SK-N-SH treated with all-trans-retinoic acid at 6 μM for 48 hours (cell line): ENCODE measurements at regions not wholly inside any gene's neighbourhood (a gene's known extent, or its start where the extent isn't known, plus 50 kb on each side); places are given as distances from the start of the nearest gene placed in this dataset.

Experiments
- ATAC-seq: fragments of 200-7000 bp; cut with Tn5 transposase; 3 replicates; pipeline ENCODE4 v1.9.1; 2020; ENCODE audit warnings: mild to moderate bottlenecking, moderate library complexity
- ARNTL ChIP-seq: fragments of 450-650 bp; formaldehyde crosslinking; IDR thresholded peaks from 2 replicates; pipeline ENCODE4 v1.5.0; 2020; ENCODE audit warnings: low read depth, mild to moderate bottlenecking, moderate library complexity, borderline replicate concordance
- BACH2 ChIP-seq: fragments of 250-450 bp; sonication (Bioruptor Pico); IDR thresholded peaks from 2 replicates; pipeline ENCODE4 v1.9.0; 2021; ENCODE audit warnings: mild to moderate bottlenecking, borderline replicate concordance
- ESRRG ChIP-seq: fragments of 250-450 bp; sonication (Bioruptor Pico); IDR thresholded peaks from 2 replicates; pipeline ENCODE4 v1.6.1; 2021; ENCODE audit warnings: mild to moderate bottlenecking
- GLIS3 ChIP-seq: fragments of 250-450 bp; sonication (Bioruptor Pico); IDR thresholded peaks from 2 replicates; pipeline ENCODE4 v1.5.0; 2020; ENCODE audit warnings: mild to moderate bottlenecking, moderate library complexity
- ISL1 ChIP-seq: fragments of 250-450 bp; sonication (Bioruptor Pico); IDR thresholded peaks from 2 replicates; pipeline ENCODE4 v2.1.2; 2022; ENCODE audit warnings: mild to moderate bottlenecking, moderate library complexity
- OSR1 ChIP-seq: fragments of 250-450 bp; sonication (Bioruptor Pico); IDR thresholded peaks from 2 replicates; pipeline ENCODE4 v1.8.0; 2022; ENCODE audit warnings: moderate library complexity, mild to moderate bottlenecking, inconsistent platforms
- PPARA ChIP-seq: fragments of 250-450 bp; sonication (Bioruptor Pico); IDR thresholded peaks from 2 replicates; pipeline ENCODE4 v1.5.0; 2020; ENCODE audit warnings: mild to moderate bottlenecking, borderline replicate concordance
- SNAI2 ChIP-seq: fragments of 250-450 bp; sonication (Bioruptor Pico); IDR thresholded peaks from 2 replicates; pipeline ENCODE4 v1.5.0; 2020; ENCODE audit warnings: mild to moderate bottlenecking, moderate library complexity
- TCF4 ChIP-seq: fragments of 250-450 bp; sonication (Bioruptor Pico); IDR thresholded peaks from 2 replicates; pipeline ENCODE4 v1.8.0; 2021; ENCODE audit warnings: mild to moderate bottlenecking, moderate library complexity, borderline replicate concordance
- TOX ChIP-seq: fragments of 250-450 bp; sonication (Bioruptor Pico); IDR thresholded peaks from 2 replicates; pipeline ENCODE4 v1.8.0; 2021; ENCODE audit warnings: mild to moderate bottlenecking, moderate library complexity, borderline replicate concordance
- ZC3H10 ChIP-seq: fragments of 250-450 bp; sonication (Bioruptor Pico); IDR thresholded peaks from 2 replicates; pipeline ENCODE4 v1.5.1; 2021; ENCODE audit warnings: mild to moderate bottlenecking, moderate library complexity
- ZFP3 ChIP-seq: fragments of 250-450 bp; sonication (Bioruptor Pico); IDR thresholded peaks from 2 replicates; pipeline ENCODE4 v1.5.0; 2020; ENCODE audit warnings: mild to moderate bottlenecking, moderate library complexity
- ZNF565 ChIP-seq: fragments of 450-650 bp; formaldehyde crosslinking; conservative IDR thresholded peaks from 2 replicates; pipeline ENCODE4 v1.5.0; 2020; ENCODE audit warnings: low read depth, mild to moderate bottlenecking, moderate library complexity
- ZNF70 ChIP-seq: fragments of 450-650 bp; formaldehyde crosslinking; IDR thresholded peaks from 2 replicates; pipeline ENCODE4 v1.5.0; 2020; ENCODE audit warnings: mild to moderate bottlenecking, moderate library complexity
- TF ChIP-seq, protein P1 (sequence below): fragments of 250-450 bp; sonication (Bioruptor Pico); IDR thresholded peaks from 2 replicates; pipeline ENCODE4 v1.5.0; 2020; ENCODE audit warnings: mild to moderate bottlenecking, moderate library complexity
- TF ChIP-seq, protein P2 (sequence below): fragments of 250-450 bp; sonication (Bioruptor Pico); IDR thresholded peaks from 2 replicates; pipeline ENCODE4 v1.5.1; 2021; ENCODE audit warnings: mild to moderate bottlenecking, moderate library complexity
- TF ChIP-seq, protein P3 (sequence below): fragments of 250-450 bp; sonication (Bioruptor Pico); IDR thresholded peaks from 2 replicates; pipeline ENCODE4 v1.8.0; 2020; ENCODE audit warnings: mild to moderate bottlenecking, moderate library complexity, borderline replicate concordance
- TF ChIP-seq, protein P4 (sequence below): fragments of 250-450 bp; sonication (Bioruptor Pico); IDR thresholded peaks from 2 replicates; pipeline ENCODE4 v1.8.0; 2021; ENCODE audit warnings: low read depth, mild to moderate bottlenecking, moderate library complexity, borderline replicate concordance
- TF ChIP-seq, protein P5 (sequence below): fragments of 250-450 bp; sonication (Bioruptor Pico); IDR thresholded peaks from 2 replicates; pipeline ENCODE4 v1.5.1; 2020; ENCODE audit warnings: low read depth, mild to moderate bottlenecking, moderate library complexity

DNA sequence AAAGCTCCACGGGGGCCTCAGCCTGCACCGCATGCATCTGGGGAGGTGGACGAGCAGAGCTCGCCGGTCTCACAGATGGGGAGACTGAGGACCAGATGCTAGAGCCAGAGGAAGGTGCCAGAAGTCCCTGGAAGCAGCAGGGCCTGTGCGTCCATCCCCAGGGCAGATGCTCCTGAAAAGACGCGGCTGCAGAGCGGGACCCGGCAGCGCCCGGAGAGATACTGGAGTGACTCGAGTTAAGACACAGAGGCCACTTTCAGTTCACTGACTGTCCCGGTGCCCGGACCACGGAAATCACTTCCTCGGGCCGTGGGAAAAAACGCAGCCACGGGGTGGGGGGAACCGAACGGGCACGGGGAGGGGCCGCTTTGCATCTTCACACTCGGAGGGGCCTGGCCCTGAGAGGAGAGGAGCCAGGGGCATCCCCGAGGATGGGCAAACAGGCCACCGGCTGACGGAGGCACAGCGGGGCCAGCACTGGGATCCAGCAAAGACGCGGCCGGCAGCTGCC lies 85.4 kb downstream of the FOXL3 start:
- TF ChIP-seq PPARA (CRISPR knock-in tag) (no peak), ARNTL (CRISPR knock-in tag) (no peak), GLIS3 (CRISPR knock-in tag) (no peak), ZNF565 (CRISPR knock-in tag) (no peak), SNAI2 (no peak)
- TF ChIP-seq, protein P1, sequence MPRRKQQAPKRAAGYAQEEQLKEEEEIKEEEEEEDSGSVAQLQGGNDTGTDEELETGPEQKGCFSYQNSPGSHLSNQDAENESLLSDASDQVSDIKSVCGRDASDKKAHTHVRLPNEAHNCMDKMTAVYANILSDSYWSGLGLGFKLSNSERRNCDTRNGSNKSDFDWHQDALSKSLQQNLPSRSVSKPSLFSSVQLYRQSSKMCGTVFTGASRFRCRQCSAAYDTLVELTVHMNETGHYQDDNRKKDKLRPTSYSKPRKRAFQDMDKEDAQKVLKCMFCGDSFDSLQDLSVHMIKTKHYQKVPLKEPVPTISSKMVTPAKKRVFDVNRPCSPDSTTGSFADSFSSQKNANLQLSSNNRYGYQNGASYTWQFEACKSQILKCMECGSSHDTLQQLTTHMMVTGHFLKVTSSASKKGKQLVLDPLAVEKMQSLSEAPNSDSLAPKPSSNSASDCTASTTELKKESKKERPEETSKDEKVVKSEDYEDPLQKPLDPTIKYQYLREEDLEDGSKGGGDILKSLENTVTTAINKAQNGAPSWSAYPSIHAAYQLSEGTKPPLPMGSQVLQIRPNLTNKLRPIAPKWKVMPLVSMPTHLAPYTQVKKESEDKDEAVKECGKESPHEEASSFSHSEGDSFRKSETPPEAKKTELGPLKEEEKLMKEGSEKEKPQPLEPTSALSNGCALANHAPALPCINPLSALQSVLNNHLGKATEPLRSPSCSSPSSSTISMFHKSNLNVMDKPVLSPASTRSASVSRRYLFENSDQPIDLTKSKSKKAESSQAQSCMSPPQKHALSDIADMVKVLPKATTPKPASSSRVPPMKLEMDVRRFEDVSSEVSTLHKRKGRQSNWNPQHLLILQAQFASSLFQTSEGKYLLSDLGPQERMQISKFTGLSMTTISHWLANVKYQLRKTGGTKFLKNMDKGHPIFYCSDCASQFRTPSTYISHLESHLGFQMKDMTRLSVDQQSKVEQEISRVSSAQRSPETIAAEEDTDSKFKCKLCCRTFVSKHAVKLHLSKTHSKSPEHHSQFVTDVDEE = no peak
- TF ChIP-seq, protein P2, sequence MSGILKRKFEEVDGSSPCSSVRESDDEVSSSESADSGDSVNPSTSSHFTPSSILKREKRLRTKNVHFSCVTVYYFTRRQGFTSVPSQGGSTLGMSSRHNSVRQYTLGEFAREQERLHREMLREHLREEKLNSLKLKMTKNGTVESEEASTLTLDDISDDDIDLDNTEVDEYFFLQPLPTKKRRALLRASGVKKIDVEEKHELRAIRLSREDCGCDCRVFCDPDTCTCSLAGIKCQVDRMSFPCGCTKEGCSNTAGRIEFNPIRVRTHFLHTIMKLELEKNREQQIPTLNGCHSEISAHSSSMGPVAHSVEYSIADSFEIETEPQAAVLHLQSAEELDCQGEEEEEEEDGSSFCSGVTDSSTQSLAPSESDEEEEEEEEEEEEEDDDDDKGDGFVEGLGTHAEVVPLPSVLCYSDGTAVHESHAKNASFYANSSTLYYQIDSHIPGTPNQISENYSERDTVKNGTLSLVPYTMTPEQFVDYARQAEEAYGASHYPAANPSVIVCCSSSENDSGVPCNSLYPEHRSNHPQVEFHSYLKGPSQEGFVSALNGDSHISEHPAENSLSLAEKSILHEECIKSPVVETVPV = no peak
- TF ChIP-seq, protein P3, sequence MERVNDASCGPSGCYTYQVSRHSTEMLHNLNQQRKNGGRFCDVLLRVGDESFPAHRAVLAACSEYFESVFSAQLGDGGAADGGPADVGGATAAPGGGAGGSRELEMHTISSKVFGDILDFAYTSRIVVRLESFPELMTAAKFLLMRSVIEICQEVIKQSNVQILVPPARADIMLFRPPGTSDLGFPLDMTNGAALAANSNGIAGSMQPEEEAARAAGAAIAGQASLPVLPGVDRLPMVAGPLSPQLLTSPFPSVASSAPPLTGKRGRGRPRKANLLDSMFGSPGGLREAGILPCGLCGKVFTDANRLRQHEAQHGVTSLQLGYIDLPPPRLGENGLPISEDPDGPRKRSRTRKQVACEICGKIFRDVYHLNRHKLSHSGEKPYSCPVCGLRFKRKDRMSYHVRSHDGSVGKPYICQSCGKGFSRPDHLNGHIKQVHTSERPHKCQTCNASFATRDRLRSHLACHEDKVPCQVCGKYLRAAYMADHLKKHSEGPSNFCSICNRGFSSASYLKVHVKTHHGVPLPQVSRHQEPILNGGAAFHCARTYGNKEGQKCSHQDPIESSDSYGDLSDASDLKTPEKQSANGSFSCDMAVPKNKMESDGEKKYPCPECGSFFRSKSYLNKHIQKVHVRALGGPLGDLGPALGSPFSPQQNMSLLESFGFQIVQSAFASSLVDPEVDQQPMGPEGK = no peak
- no peak for ATAC-seq

DNA sequence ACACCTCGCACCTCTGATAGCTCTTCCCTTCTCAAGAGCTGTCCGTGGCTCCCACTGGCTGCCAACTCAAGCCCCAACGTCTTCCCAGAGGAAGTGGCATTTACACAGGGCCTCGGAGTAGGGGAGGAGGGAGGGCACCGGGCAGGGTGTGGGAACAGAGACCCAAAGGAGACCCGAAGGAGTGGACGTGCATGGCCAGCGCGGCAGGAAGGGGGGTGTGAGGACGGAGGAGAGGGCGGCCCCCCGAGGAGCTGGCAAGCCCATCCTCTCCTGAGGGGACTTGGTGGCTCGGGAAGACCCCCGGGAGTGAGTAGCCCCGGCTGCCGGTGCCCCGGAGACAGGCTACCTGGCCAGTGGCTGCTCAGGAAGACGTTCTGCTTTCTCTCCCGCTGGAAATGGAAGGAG lies 85.9 kb downstream of the FOXL3 start:
- TF ChIP-seq, protein P2 = no peak
- TF ChIP-seq BACH2 (CRISPR knock-in tag) (no peak), TCF4 (no peak), ESRRG (CRISPR knock-in tag) (no peak), ARNTL (CRISPR knock-in tag) (no peak), TOX (CRISPR knock-in tag) (no peak), ZFP3 (CRISPR knock-in tag) (no peak), ZNF565 (CRISPR knock-in tag) (no peak), OSR1 (CRISPR knock-in tag) (no peak), ISL1 (no peak), SNAI2 (no peak)
- TF ChIP-seq, protein P4, sequence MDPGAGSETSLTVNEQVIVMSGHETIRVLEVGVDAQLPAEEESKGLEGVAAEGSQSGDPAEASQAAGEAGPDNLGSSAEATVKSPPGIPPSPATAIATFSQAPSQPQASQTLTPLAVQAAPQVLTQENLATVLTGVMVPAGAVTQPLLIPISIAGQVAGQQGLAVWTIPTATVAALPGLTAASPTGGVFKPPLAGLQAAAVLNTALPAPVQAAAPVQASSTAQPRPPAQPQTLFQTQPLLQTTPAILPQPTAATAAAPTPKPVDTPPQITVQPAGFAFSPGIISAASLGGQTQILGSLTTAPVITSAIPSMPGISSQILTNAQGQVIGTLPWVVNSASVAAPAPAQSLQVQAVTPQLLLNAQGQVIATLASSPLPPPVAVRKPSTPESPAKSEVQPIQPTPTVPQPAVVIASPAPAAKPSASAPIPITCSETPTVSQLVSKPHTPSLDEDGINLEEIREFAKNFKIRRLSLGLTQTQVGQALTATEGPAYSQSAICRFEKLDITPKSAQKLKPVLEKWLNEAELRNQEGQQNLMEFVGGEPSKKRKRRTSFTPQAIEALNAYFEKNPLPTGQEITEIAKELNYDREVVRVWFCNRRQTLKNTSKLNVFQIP (CRISPR knock-in tag) = no peak
- TF ChIP-seq, protein P5, sequence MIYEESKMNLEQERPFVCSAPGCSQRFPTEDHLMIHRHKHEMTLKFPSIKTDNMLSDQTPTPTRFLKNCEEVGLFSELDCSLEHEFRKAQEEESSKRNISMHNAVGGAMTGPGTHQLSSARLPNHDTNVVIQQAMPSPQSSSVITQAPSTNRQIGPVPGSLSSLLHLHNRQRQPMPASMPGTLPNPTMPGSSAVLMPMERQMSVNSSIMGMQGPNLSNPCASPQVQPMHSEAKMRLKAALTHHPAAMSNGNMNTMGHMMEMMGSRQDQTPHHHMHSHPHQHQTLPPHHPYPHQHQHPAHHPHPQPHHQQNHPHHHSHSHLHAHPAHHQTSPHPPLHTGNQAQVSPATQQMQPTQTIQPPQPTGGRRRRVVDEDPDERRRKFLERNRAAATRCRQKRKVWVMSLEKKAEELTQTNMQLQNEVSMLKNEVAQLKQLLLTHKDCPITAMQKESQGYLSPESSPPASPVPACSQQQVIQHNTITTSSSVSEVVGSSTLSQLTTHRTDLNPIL = no peak
- no peak for ATAC-seq

DNA sequence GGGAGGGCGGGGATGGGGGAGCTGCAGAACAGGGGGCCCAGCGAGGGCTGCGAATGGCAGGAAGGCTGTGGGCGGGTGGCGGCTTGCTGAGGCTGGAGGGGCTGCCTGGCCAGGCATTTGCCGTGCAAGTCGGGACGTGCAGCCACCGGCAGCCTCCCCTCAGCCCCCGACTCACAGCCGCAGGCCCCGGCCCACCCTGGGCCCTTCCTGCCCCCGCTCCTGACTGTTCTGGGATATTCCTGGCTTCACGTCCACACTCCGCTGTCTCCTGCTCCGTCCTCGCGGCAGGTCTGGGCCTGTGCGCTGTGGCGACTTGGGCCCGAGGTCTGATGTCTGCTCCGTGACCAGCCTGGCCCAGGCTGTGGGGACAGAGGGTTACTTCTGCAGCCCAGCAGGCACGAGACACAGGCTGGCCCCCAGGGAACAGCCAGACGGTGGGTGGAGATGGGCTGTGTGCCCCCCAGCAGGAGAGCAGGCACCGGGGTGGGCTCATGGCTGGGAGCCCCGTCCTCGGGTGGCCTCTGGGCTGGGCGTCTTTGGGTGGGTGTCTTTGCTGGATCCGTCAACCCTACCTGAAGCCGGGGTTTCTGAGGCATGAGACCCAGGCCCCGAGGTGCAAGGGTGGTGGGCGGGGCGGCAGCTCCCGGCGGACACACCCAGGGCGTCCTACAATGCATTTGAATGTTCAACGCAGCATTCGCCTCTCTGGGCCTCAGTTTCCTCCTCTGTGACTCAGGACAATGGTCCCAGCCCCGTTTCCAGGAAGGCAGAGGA lies 86.5 kb downstream of the FOXL3 start:
- no peak for ATAC-seq
- TF ChIP-seq TOX (CRISPR knock-in tag) (no peak), ISL1 (no peak), ZNF70 (CRISPR knock-in tag) (no peak), ZNF565 (CRISPR knock-in tag) (no peak), ESRRG (CRISPR knock-in tag) (no peak), ZC3H10 (CRISPR knock-in tag) (no peak)
- TF ChIP-seq, protein P2 = no peak
- TF ChIP-seq, protein P4 (CRISPR knock-in tag) = no peak
- TF ChIP-seq, protein P5 = no peak
